Mucosa of descending colon (tissue), 3 donors: ENCODE measurements at regions not wholly inside any gene's neighbourhood (a gene's known extent, or its start where the extent isn't known, plus 50 kb on each side); places are given as distances from the start of the nearest gene placed in this dataset.
"Not testable (repeated sequence)": the region's sequence is repeated elsewhere in the genome, so short reads cannot be mapped to it uniquely, and the experiment has no call there.

ENCODE experiments used
- ATAC-seq: fragments of 200-7000 bp; cut with Tn5 transposase; one replicate; pipeline ENCODE4 v1.9.1; 2020; ENCODE audit warnings: mild to moderate bottlenecking, moderate library complexity
- DNase-seq, 3 donors: peaks; one replicate each; pipeline ENCODE4 v3.0.0-alpha.2; 2020
- H3K36me3 ChIP-seq: fragments of 200-600 bp; one replicate; pipeline ENCODE4 v1.8.0; 2021; ENCODE audit warnings: low read depth, mild to moderate bottlenecking
- H3K4me1 ChIP-seq: fragments of 200-600 bp; one replicate; pipeline ENCODE4 v1.8.0; 2021; ENCODE audit warnings: low read depth, mild to moderate bottlenecking
- H3K4me3 ChIP-seq: fragments of 200-600 bp; one replicate; pipeline ENCODE4 v1.8.0; 2021; ENCODE audit warnings: mild to moderate bottlenecking
- H3K9me3 ChIP-seq: fragments of 200-600 bp; one replicate; pipeline ENCODE4 v1.8.0; 2021; ENCODE audit warnings: mild to moderate bottlenecking
- CTCF ChIP-seq: fragments of 200-600 bp; IDR thresholded peaks from one replicate; pipeline ENCODE4 v1.8.0; 2022; ENCODE audit warnings: antibody characterized with exemption, mild to moderate bottlenecking
- intact Hi-C, 2 donors: fragments of 100-400 bp; cut with DNase I in 1 of 2; cut with micrococcal nuclease in 1 of 2; formaldehyde crosslinking; loops; one replicate each; pipeline versions ENCODE4 v1.11.0 to v1.11.1; 2022; cut with DNase I, micrococcal nuclease
- donor health status: DM: no; HTN: no; CAD: no; lungs with moderate emphysema.
- donor health status: DM: no; HTN: no; CAD: no.
- donor health status: DM: no; HTN: yes; CAD: no.

GRCh38 chr13:99757756-99758459 lies 213.7 kb downstream of the ZIC5 start:
- no peak for TF ChIP-seq CTCF
- intact Hi-C loops, result no loop called here
- ATAC-seq (no peak), DNase-seq (no peak)
- Histone ChIP-seq H3K36me3 (no peaks in the 10 kb centered on the region), H3K4me3 (no peak overlapping the region), H3K4me1 (peaks cover 1% of the 10 kb centered on the region), H3K9me3 (peaks cover 18% of the 10 kb centered on the region)

GRCh38 chr13:99756281-99756680 lies 215.3 kb downstream of the ZIC5 start:
- no peak for DNase-seq
- intact Hi-C loops, result no loop called here
- no peak for TF ChIP-seq CTCF

GRCh38 chr13:99754750-99755149 lies 216.8 kb downstream of the ZIC5 start:
- H3K36me3 ChIP-seq, H3K4me3 ChIP-seq, intact Hi-C loops, H3K4me1 ChIP-seq, ATAC-seq, H3K9me3 ChIP-seq, DNase-seq: not testable (repeated sequence)

More at GRCh38 chr13:99756281-99756680, 215.3 kb downstream of the ZIC5 start:
- Histone ChIP-seq H3K4me3 (no peak overlapping the region), H3K36me3 (no peaks in the 10 kb centered on the region), H3K9me3 (peaks cover 14% of the 10 kb centered on the region), H3K4me1 (peaks cover 9% of the 10 kb centered on the region)
- no peak for ATAC-seq

- Histone ChIP-seq H3K4me1 (peaks cover 9% of the 10 kb centered on the region), H3K4me3 (no peak overlapping the region), H3K9me3 (no peaks in the 10 kb centered on the region), H3K36me3 (no peaks in the 10 kb centered on the region)
- peak; percentile 25 for ATAC-seq
- no peak for DNase-seq
- TF ChIP-seq CTCF, result no peak
- intact Hi-C loops, result loop anchor here in 1 of 2 donors (2.0 kb wide), 1 partner anchor 30 kb away; no protein-coding TSS in a partner anchor
Measured at GRCh38 chr13:99752373-99752772, 219.2 kb downstream of the ZIC5 start.

- ATAC-seq (peak; percentile 97), DNase-seq (peak in 2 of 3 donors; percentile 57 to 60)
- no peaks in the 10 kb centered on the region for H3K9me3 ChIP-seq
- intact Hi-C loops, result loop anchor here in 1 of 2 donors (2.0 kb wide), 1 partner anchor 31 kb away; no protein-coding TSS in a partner anchor
- peaks cover 9% of the 10 kb centered on the region for H3K4me1 ChIP-seq
- no peaks in the 10 kb centered on the region for H3K36me3 ChIP-seq
- no peak overlapping the region for H3K4me3 ChIP-seq
- TF ChIP-seq CTCF, result no peak
Measured at GRCh38 chr13:99751517-99752199, 219.9 kb downstream of the ZIC5 start.

GRCh38 chr13:99750951-99751350 lies 220.6 kb downstream of the ZIC5 start:
- no peak for DNase-seq
- Histone ChIP-seq H3K36me3 (no peaks in the 10 kb centered on the region), H3K9me3 (no peaks in the 10 kb centered on the region), H3K4me1 (peaks cover 9% of the 10 kb centered on the region), H3K4me3 (no peak overlapping the region)
- intact Hi-C loops, result no loop called here
- ATAC-seq, result no peak
- TF ChIP-seq CTCF, result no peak
